SK-N-SH treated with all-trans-retinoic acid at 6 μM for 48 hours (cell line): ENCODE measurements at regions not wholly inside any gene's neighbourhood (a gene's known extent, or its start where the extent isn't known, plus 50 kb on each side); places are given as distances from the start of the nearest gene placed in this dataset.

Experiments
- BACH2 ChIP-seq: fragments of 250-450 bp; sonication (Bioruptor Pico); IDR thresholded peaks from 2 replicates; pipeline ENCODE4 v1.9.0; 2021; ENCODE audit warnings: mild to moderate bottlenecking, borderline replicate concordance
- OSR1 ChIP-seq: fragments of 250-450 bp; sonication (Bioruptor Pico); IDR thresholded peaks from 2 replicates; pipeline ENCODE4 v1.8.0; 2022; ENCODE audit warnings: moderate library complexity, mild to moderate bottlenecking, inconsistent platforms
- PPARA ChIP-seq: fragments of 250-450 bp; sonication (Bioruptor Pico); IDR thresholded peaks from 2 replicates; pipeline ENCODE4 v1.5.0; 2020; ENCODE audit warnings: mild to moderate bottlenecking, borderline replicate concordance
- TCF4 ChIP-seq: fragments of 250-450 bp; sonication (Bioruptor Pico); IDR thresholded peaks from 2 replicates; pipeline ENCODE4 v1.8.0; 2021; ENCODE audit warnings: mild to moderate bottlenecking, moderate library complexity, borderline replicate concordance
- TF ChIP-seq, protein P1 (sequence below): fragments of 250-450 bp; sonication (Bioruptor Pico); IDR thresholded peaks from 2 replicates; pipeline ENCODE4 v1.5.1; 2020; ENCODE audit warnings: low read depth, mild to moderate bottlenecking, moderate library complexity
- TF ChIP-seq, protein P2 (sequence below): fragments of 250-450 bp; sonication (Bioruptor Pico); IDR thresholded peaks from 2 replicates; pipeline ENCODE4 v1.8.0; 2020; ENCODE audit warnings: mild to moderate bottlenecking, moderate library complexity, borderline replicate concordance

DNA sequence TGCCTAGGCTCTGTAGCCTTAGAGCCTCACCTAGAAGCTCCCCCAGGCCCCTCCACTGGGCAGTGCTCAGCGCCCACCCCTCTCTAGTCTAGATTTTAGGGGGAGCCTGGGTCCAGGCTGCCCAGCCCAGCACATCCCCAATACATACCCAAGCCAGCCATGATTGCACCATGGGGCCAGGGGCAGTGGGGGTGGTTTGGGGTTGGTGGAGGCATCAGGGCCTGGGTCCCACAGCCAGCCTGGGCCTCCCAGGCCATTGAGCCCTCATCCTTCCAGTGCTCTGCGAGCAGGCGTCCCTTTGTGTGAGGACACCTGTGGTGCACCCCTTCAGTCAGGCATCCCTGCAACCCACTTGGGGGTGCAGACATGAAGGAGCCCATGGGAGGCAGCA, 76.9 kb upstream of the RET start:
- TF ChIP-seq, protein P1, sequence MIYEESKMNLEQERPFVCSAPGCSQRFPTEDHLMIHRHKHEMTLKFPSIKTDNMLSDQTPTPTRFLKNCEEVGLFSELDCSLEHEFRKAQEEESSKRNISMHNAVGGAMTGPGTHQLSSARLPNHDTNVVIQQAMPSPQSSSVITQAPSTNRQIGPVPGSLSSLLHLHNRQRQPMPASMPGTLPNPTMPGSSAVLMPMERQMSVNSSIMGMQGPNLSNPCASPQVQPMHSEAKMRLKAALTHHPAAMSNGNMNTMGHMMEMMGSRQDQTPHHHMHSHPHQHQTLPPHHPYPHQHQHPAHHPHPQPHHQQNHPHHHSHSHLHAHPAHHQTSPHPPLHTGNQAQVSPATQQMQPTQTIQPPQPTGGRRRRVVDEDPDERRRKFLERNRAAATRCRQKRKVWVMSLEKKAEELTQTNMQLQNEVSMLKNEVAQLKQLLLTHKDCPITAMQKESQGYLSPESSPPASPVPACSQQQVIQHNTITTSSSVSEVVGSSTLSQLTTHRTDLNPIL (CRISPR knock-in tag) = no peak
- TF ChIP-seq BACH2 (CRISPR knock-in tag) (no peak), TCF4 (no peak), PPARA (CRISPR knock-in tag) (no peak), OSR1 (no peak)
- TF ChIP-seq, protein P2, sequence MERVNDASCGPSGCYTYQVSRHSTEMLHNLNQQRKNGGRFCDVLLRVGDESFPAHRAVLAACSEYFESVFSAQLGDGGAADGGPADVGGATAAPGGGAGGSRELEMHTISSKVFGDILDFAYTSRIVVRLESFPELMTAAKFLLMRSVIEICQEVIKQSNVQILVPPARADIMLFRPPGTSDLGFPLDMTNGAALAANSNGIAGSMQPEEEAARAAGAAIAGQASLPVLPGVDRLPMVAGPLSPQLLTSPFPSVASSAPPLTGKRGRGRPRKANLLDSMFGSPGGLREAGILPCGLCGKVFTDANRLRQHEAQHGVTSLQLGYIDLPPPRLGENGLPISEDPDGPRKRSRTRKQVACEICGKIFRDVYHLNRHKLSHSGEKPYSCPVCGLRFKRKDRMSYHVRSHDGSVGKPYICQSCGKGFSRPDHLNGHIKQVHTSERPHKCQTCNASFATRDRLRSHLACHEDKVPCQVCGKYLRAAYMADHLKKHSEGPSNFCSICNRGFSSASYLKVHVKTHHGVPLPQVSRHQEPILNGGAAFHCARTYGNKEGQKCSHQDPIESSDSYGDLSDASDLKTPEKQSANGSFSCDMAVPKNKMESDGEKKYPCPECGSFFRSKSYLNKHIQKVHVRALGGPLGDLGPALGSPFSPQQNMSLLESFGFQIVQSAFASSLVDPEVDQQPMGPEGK (CRISPR knock-in tag) = no peak
